Tibial nerve (tissue), 4 donors: ENCODE measurements at regions not wholly inside any gene's neighbourhood (a gene's known extent, or its start where the extent isn't known, plus 50 kb on each side); places are given as distances from the start of the nearest gene placed in this dataset.

Source experiments
- CTCF ChIP-seq, 5 experiments: fragments of 200-600 bp in 3 of 5; fragments of 450-650 bp in 2 of 5; sonication (generic) in 3 of 5; IDR thresholded peaks; one replicate each; pipeline ENCODE4 v1.5.1; 2016 to 2019; ENCODE audit warnings: antibody characterized with exemption in 5 of 5, mild to moderate bottlenecking in 3 of 5, moderate library complexity in 2 of 5
- EP300 ChIP-seq, 2 donors: sonication (generic); formaldehyde crosslinking; IDR thresholded peaks; one replicate each; pipeline ENCODE4 v1.6.1; 2017; ENCODE audit warnings: antibody characterized with exemption in 2 of 2, mild to moderate bottlenecking in 1 of 2
- POLR2A ChIP-seq, 2 donors: fragments of 450-650 bp; IDR thresholded peaks; one replicate each; pipeline ENCODE4 v1.6.1; 2017; ENCODE audit warnings: antibody characterized with exemption in 2 of 2, mild to moderate bottlenecking in 2 of 2, moderate library complexity in 2 of 2

- TF ChIP-seq CTCF (IDR thresholded peaks at IDR 0.05) (no peak), EP300 (IDR thresholded peaks at IDR 0.05) (no peak), POLR2A (IDR thresholded peaks at IDR 0.05) (no peak)
Measured at GRCh38 chr1:218163371-218163770, 121.7 kb upstream of the RRP15 start.
